ENCODE measurements at regions not wholly inside any gene's neighbourhood (a gene's known extent, or its start where the extent isn't known, plus 50 kb on each side); places are given as distances from the start of the nearest gene placed in this dataset.

- ChIA-PET CTCF (interaction anchor here (0.6 to 0.7 kb wide), 2 partner anchors 33 to 248 kb away, joined by 3 to 5 read pairs; no protein-coding TSS in a partner anchor), POLR2A (no interaction called here)
- no peaks in the 10 kb centered on the region for H3K9me3 ChIP-seq (ENCODE audit: control insufficient read depth, insufficient read depth, low read depth, low read length)
- no TSS peak for BruUV-seq (replicated peaks)
- H3K36me3 ChIP-seq (ENCODE audit: control insufficient read depth, insufficient read depth, low read length): no peaks in the 10 kb centered on the region
- TF ChIP-seq TCF7L2 (IDR thresholded peaks at IDR 0.05; ENCODE audit: low read depth, low read length) (no peak), SIN3A (IDR thresholded peaks at IDR 0.05; ENCODE audit: borderline replicate concordance, insufficient read depth, low read depth, low read length) (no peak), POLR2AphosphoS5 (IDR thresholded peaks at IDR 0.05; ENCODE audit: low read depth, low read length) (no peak), CTCF (IDR thresholded peaks at IDR 0.05) (no peak), REST (IDR thresholded peaks at IDR 0.05; ENCODE audit: insufficient read depth in 1 of 2, low read depth in 2 of 2, low read length in 1 of 2) (no peak)
- no peak for ATAC-seq
- H3K27me3 ChIP-seq (ENCODE audit: control insufficient read depth, insufficient read depth, low read length): no peaks in the 10 kb centered on the region
- intact Hi-C loops (cut with micrococcal nuclease; ENCODE audit: unreplicated experiment) (no loop called here), in situ Hi-C loops (cut with HindIII; ENCODE audit: low pct_unique_long_range_greater_than_20kb, low sequenced_read_pairs) (no loop called here)
- DNase-seq (ENCODE audit: low read depth, low spot score): no peak
- peaks cover 7% of the 10 kb centered on the region for H3K4me1 ChIP-seq (ENCODE audit: control insufficient read depth, insufficient read depth, low read length)
- no peak overlapping the region for H3K4me3 ChIP-seq (ENCODE audit: low read depth in 2 of 2, low read length in 2 of 2)
- H3K27ac ChIP-seq (ENCODE audit: low read length): peak overlapping the region; percentile 78
Measured at GRCh38 chr1:234844479-234845031, 234.6 kb upstream of the IRF2BP2 start.

GRCh38 chr1:234843946-234844345, 234.0 kb upstream of the IRF2BP2 start:
- POLR2A ChIA-PET: no interaction called here
- CTCF ChIA-PET: no interaction called here
- no TSS peak for BruUV-seq (replicated peaks)
- ATAC-seq (no peak), DNase-seq (ENCODE audit: low read depth, low spot score) (no peak)
- intact Hi-C loops (cut with micrococcal nuclease; ENCODE audit: unreplicated experiment) (no loop called here), in situ Hi-C loops (cut with HindIII; ENCODE audit: low pct_unique_long_range_greater_than_20kb, low sequenced_read_pairs) (no loop called here)
- no peaks in the 10 kb centered on the region for H3K9me3 ChIP-seq (ENCODE audit: control insufficient read depth, insufficient read depth, low read depth, low read length)
- H3K4me3 ChIP-seq (ENCODE audit: low read depth in 2 of 2, low read length in 2 of 2): no peak overlapping the region
- no peaks in the 10 kb centered on the region for H3K36me3 ChIP-seq (ENCODE audit: control insufficient read depth, insufficient read depth, low read length)
- peak overlapping the region; percentile 78; the same call in 1 of the 2 replicates for H3K27ac ChIP-seq (ENCODE audit: low read length)
- TF ChIP-seq SIN3A (IDR thresholded peaks at IDR 0.05; ENCODE audit: borderline replicate concordance, insufficient read depth, low read depth, low read length) (no peak), CTCF (IDR thresholded peaks at IDR 0.05) (no peak), POLR2AphosphoS5 (IDR thresholded peaks at IDR 0.05; ENCODE audit: low read depth, low read length) (no peak), REST (IDR thresholded peaks at IDR 0.05; ENCODE audit: insufficient read depth in 1 of 2, low read depth in 2 of 2, low read length in 1 of 2) (no peak), TCF7L2 (IDR thresholded peaks at IDR 0.05; ENCODE audit: low read depth, low read length) (no peak)
- peaks cover 3% of the 10 kb centered on the region; the same call in 1 of the 2 replicates for H3K4me1 ChIP-seq (ENCODE audit: control insufficient read depth, insufficient read depth, low read length)
- no peaks in the 10 kb centered on the region for H3K27me3 ChIP-seq (ENCODE audit: control insufficient read depth, insufficient read depth, low read length)

Measured in Panc1 (cell line).